GM12878 (cell line): ENCODE measurements at regions not wholly inside any gene's neighbourhood (a gene's known extent, or its start where the extent isn't known, plus 50 kb on each side); places are given as distances from the start of the nearest gene placed in this dataset.

Experiments used
- ATAC-seq: fragments of 200-7000 bp; cut with Tn5 transposase; 3 replicates; pipeline ENCODE4 v1.9.1; 2020; ENCODE audit warnings: mild to moderate bottlenecking, moderate library complexity
- BruUV-seq: library from RNA; stranded (reverse); fragments of 400-500 nt; replicated peaks from 2 replicates; lab custom pipeline; 2021; lab: Mats Ljungman, UMichigan
- CTCF ChIA-PET: fragments of 300-600 bp; sonication (Branson Sonifier 250); formaldehyde crosslinking; extraction: SDS; loops from one replicate; lab custom pipeline; 2021; ENCODE audit warnings: inconsistent platforms; lab: Yijun Ruan, JAX
- POLR2A ChIA-PET: fragments of 350-600 bp; formaldehyde crosslinking; extraction: SDS; loops from one replicate; lab custom pipeline; 2021; ENCODE audit warnings: inconsistent platforms; lab: Charles Lee
- RAD21 ChIA-PET: fragments of 300-600 bp; sonication (Branson Sonifier 250); formaldehyde crosslinking; loops from one replicate; lab custom pipeline; 2023; ENCODE audit warnings: antibody characterized with exemption; ENCODE audit not compliant: unreplicated experiment; lab: Charles Lee
- SMC1A ChIA-PET: fragments of 300-600 bp; sonication (Branson Sonifier 250); formaldehyde crosslinking; loops from one replicate; lab custom pipeline; 2023; ENCODE audit not compliant: unreplicated experiment, uncharacterized antibody; lab: Charles Lee
- DNase-seq: peaks from one replicate; pipeline ENCODE4 v3.0.0-alpha.2; 2011; ENCODE audit warnings: low read depth, low spot score
- FAIRE-seq: peaks from 3 replicates; lab custom pipeline; 2011; peaks lifted over from hg19 to GRCh38; lab: Jason Lieb, UNC
- H2AFZ ChIP-seq: 2 replicates; pipeline ENCODE4 v1.6.0; 2011; ENCODE audit warnings: low read depth, low read length, control low read depth; ENCODE audit not compliant: control insufficient read depth
- H3K27ac ChIP-seq: 2 replicates; pipeline ENCODE4 v1.5.1; 2011; ENCODE audit warnings: control low read depth; ENCODE audit not compliant: control insufficient read depth, insufficient read depth
- H3K27me3 ChIP-seq, 2 experiments: replicated peaks in 1 of 2; 2 replicates each; pipeline versions ENCODE4 v1.6.0 to v1.6.1; 2011; ENCODE audit warnings: low read length in 1 of 2; ENCODE audit not compliant: control insufficient read depth in 2 of 2, insufficient read depth in 2 of 2
- H3K36me3 ChIP-seq, 2 experiments: 2 replicates each; pipeline ENCODE4 v1.5.1; 2011; ENCODE audit warnings: low read length in 1 of 2; ENCODE audit not compliant: control insufficient read depth in 2 of 2, insufficient read depth in 2 of 2
- H3K4me1 ChIP-seq: 2 replicates; pipeline ENCODE4 v1.6.1; 2011; ENCODE audit warnings: mild to moderate bottlenecking, low read length, moderate library complexity, mixed read lengths; ENCODE audit not compliant: control insufficient read depth, insufficient read depth
- H3K4me2 ChIP-seq: 2 replicates; pipeline ENCODE4 v1.6.0; 2011; ENCODE audit warnings: control low read depth; ENCODE audit not compliant: control insufficient read depth, insufficient read depth
- H3K4me3 ChIP-seq: fragments of 200-600 bp; sonication (generic); 2 replicates; pipeline ENCODE4 v1.5.1; 2016
- H3K79me2 ChIP-seq: 2 replicates; pipeline ENCODE4 v1.6.0; 2011; ENCODE audit warnings: low read length; ENCODE audit not compliant: control insufficient read depth, insufficient read depth
- H3K9ac ChIP-seq: 2 replicates; pipeline ENCODE4 v1.8.0; 2011; ENCODE audit warnings: low read length, control low read depth, mixed read lengths; ENCODE audit not compliant: control insufficient read depth, insufficient read depth
- H3K9me3 ChIP-seq: replicated peaks from 3 replicates; pipeline ENCODE4 v1.5.1; 2011; ENCODE audit warnings: mild to moderate bottlenecking, low read length; ENCODE audit not compliant: control insufficient read depth, insufficient read depth
- H4K20me1 ChIP-seq: 2 replicates; pipeline ENCODE4 v1.6.0; 2011; ENCODE audit not compliant: control insufficient read depth, insufficient read depth
- CREB1 ChIP-seq: IDR thresholded peaks from 2 replicates; pipeline ENCODE4 v1.6.1; 2012; ENCODE audit warnings: low read depth, mild to moderate bottlenecking, inconsistent platforms
- ETV6 ChIP-seq, 2 experiments: fragments of 450-650 bp in 1 of 2; IDR thresholded peaks in 1 of 2; conservative IDR thresholded peaks in 1 of 2; 2 replicates each; pipeline ENCODE4 v1.6.1; 2014; ENCODE audit warnings: antibody characterized with exemption in 1 of 2, borderline replicate concordance in 1 of 2, low read depth in 1 of 2, mild to moderate bottlenecking in 1 of 2, moderate library complexity in 1 of 2
- GATAD2B ChIP-seq: fragments of 450-650 bp; conservative IDR thresholded peaks from 2 replicates; pipeline ENCODE4 v1.6.1; 2017; ENCODE audit warnings: low read depth, mild to moderate bottlenecking, moderate library complexity
- JUND ChIP-seq: IDR thresholded peaks from 2 replicates; pipeline ENCODE4 v1.6.1; 2012; ENCODE audit warnings: low read depth, mild to moderate bottlenecking, low read length, improper control_type of control experiment, moderate library complexity
- PKNOX1 ChIP-seq: fragments of 450-650 bp; IDR thresholded peaks from 2 replicates; pipeline ENCODE4 v1.6.1; 2016; ENCODE audit warnings: mild to moderate bottlenecking
- RB1 ChIP-seq: fragments of 450-650 bp; formaldehyde crosslinking; IDR thresholded peaks from 2 replicates; pipeline ENCODE4 v1.6.1; 2017; ENCODE audit warnings: mild to moderate bottlenecking, borderline replicate concordance
- RELA ChIP-seq: fragments of 450-650 bp; IDR thresholded peaks from 2 replicates; pipeline ENCODE4 v1.8.0; 2014; ENCODE audit warnings: borderline replicate concordance; ENCODE audit not compliant: partially characterized antibody
- SMAD1 ChIP-seq: fragments of 450-650 bp; IDR thresholded peaks from 2 replicates; pipeline ENCODE4 v1.6.1; 2018; ENCODE audit warnings: mild to moderate bottlenecking, low read depth; ENCODE audit not compliant: partially characterized antibody
- SMARCA5 ChIP-seq: fragments of 450-650 bp; IDR thresholded peaks from 2 replicates; pipeline ENCODE4 v1.6.1; 2017; ENCODE audit warnings: mild to moderate bottlenecking
- SPI1 ChIP-seq: IDR thresholded peaks from 2 replicates; pipeline ENCODE4 v1.6.1; 2011; ENCODE audit warnings: low read depth, mild to moderate bottlenecking, low read length, moderate library complexity, borderline replicate concordance; ENCODE audit not compliant: insufficient read depth
- TAF1 ChIP-seq: IDR thresholded peaks from 2 replicates; pipeline ENCODE4 v1.6.1; 2011; ENCODE audit warnings: mild to moderate bottlenecking, low read depth, low read length, borderline replicate concordance
- YY1 ChIP-seq: IDR thresholded peaks from 2 replicates; pipeline ENCODE4 v1.6.1; 2011; ENCODE audit warnings: low read depth, mild to moderate bottlenecking, low read length
- ZBTB40 ChIP-seq: fragments of 450-650 bp; IDR thresholded peaks from 2 replicates; pipeline ENCODE4 v1.6.1; 2016; ENCODE audit warnings: mild to moderate bottlenecking, moderate library complexity, borderline replicate concordance
- WGBS: methylation state at CpG from one replicate; pipeline ENCODE4 v1.1.6; 2016; ENCODE audit warnings: low lambda C conversion rate; ENCODE audit not compliant: insufficient replicate concordance, insufficient coverage; ENCODE audit errors: missing lambda C conversion rate; 5-methylcytosine and 5-hydroxymethylcytosine counted together
- in situ Hi-C: fragments of 300-500 bp; cut with MboI; formaldehyde crosslinking; loops from 9 replicates; pipeline ENCODE4 v1.14.3; 2018; ENCODE audit warnings: mixed read lengths
- intact Hi-C: fragments of 100-400 bp; cut with micrococcal nuclease; formaldehyde crosslinking; loops from one replicate; pipeline ENCODE4 v1.14.2; 2022; ENCODE audit not compliant: unreplicated experiment

GRCh38 chr15:87716422-87716821 lies 540.1 kb downstream of the NTRK3 start (continued):
- TF ChIP-seq SPI1 = no peak

GRCh38 chr15:87715252-87715651 lies 541.3 kb downstream of the NTRK3 start:
- CTCF ChIA-PET = no interaction called here
- RAD21 ChIA-PET = no interaction called here
- Histone ChIP-seq H2AFZ (no peak overlapping the region), H3K36me3 (no peaks in the 10 kb centered on the region), H3K9me3 (no peaks in the 10 kb centered on the region; the same call in 2 of the 3 replicates), H3K4me3 (no peak overlapping the region), H3K4me1 (no peaks in the 10 kb centered on the region), H3K27ac (no peak overlapping the region), H3K9ac (no peak overlapping the region), H4K20me1 (no peaks in the 10 kb centered on the region), H3K79me2 (no peaks in the 10 kb centered on the region), H3K4me2 (no peak overlapping the region), H3K27me3 (no peaks in the 10 kb centered on the region)
- DNase-seq = no peak
- SMC1A ChIA-PET = no interaction called here
- 0% methylated on average over 1 of the region's 1 CpG for WGBS
- TF ChIP-seq RELA (no peak), TAF1 (no peak), ZBTB40 (no peak), PKNOX1 (no peak), RB1 (no peak), ETV6 (conservative IDR thresholded peaks at IDR 0.05 in 1 of 2, IDR thresholded peaks at IDR 0.05 in 1 of 2; ENCODE audit: borderline replicate concordance in 1 of 2, low read depth in 1 of 2) (no peak), GATAD2B (no peak), CREB1 (no peak), YY1 (no peak), JUND (no peak), SMARCA5 (no peak), SMAD1 (no peak)
- intact Hi-C loops = no loop called here
- no peak for ATAC-seq
- POLR2A ChIA-PET = no interaction called here
- no peak for FAIRE-seq
- BruUV-seq = no TSS peak
- in situ Hi-C loops = no loop called here
